ENCODE measurements at regions not wholly inside any gene's neighbourhood (a gene's known extent, or its start where the extent isn't known, plus 50 kb on each side); places are given as distances from the start of the nearest gene placed in this dataset.

- DNase-seq: no peak
Measured at GRCh38 chr20:41939659-41940058, 321.5 kb upstream of the CHD6 start.

GRCh38 chr20:41938353-41938752 lies 320.2 kb upstream of the CHD6 start:
- DNase-seq: no peak

GRCh38 chr20:41935259-41935791 lies 317.1 kb upstream of the CHD6 start:
- no peak for DNase-seq

- DNase-seq: no peak
Measured at GRCh38 chr20:41932431-41932830, 314.3 kb upstream of the CHD6 start.

- DNase-seq: no peak
Measured at GRCh38 chr20:41927655-41928054, 309.5 kb upstream of the CHD6 start.

GRCh38 chr20:41927189-41927588 lies 309.0 kb upstream of the CHD6 start:
- DNase-seq: no peak

- no peak for DNase-seq
Measured at GRCh38 chr20:41925476-41925875, 307.3 kb upstream of the CHD6 start.

- DNase-seq: no peak
Measured at GRCh38 chr20:41923624-41924023, 305.4 kb upstream of the CHD6 start.

- DNase-seq: no peak
Measured at GRCh38 chr20:41913146-41913545, 295.0 kb upstream of the CHD6 start.

- no peak for DNase-seq
Measured at GRCh38 chr20:41910558-41910957, 292.4 kb upstream of the CHD6 start.

GRCh38 chr20:41905199-41905598 lies 287.0 kb upstream of the CHD6 start:
- no peak for DNase-seq

- no peak for DNase-seq
Measured at GRCh38 chr20:41903586-41903985, 285.4 kb upstream of the CHD6 start.

- no peak for DNase-seq
Measured at GRCh38 chr20:41902346-41902745, 284.2 kb upstream of the CHD6 start.

GRCh38 chr20:41900201-41900691 lies 282.1 kb upstream of the CHD6 start:
- DNase-seq: no peak

GRCh38 chr20:41897708-41898107 lies 279.5 kb upstream of the CHD6 start:
- DNase-seq: no peak

- DNase-seq: no peak
Measured at GRCh38 chr20:41895241-41896032, 277.3 kb upstream of the CHD6 start.

GRCh38 chr20:41894255-41894963 lies 276.2 kb upstream of the CHD6 start:
- no peak for DNase-seq

- no peak for DNase-seq
Measured at GRCh38 chr20:41892031-41892430, 273.9 kb upstream of the CHD6 start.

GRCh38 chr20:41889844-41890224 lies 271.7 kb upstream of the CHD6 start:
- no peak for DNase-seq

- no peak for DNase-seq
Measured at GRCh38 chr20:41889126-41889843, 271.1 kb upstream of the CHD6 start.

- DNase-seq: no peak
Measured at GRCh38 chr20:41888434-41888833, 270.3 kb upstream of the CHD6 start.

- no peak for DNase-seq
Measured at GRCh38 chr20:41887500-41887899, 269.3 kb upstream of the CHD6 start.

GRCh38 chr20:41881466-41882046 lies 263.4 kb upstream of the CHD6 start:
- no peak for DNase-seq

All from NK-92 treated with Interleukin-12 subunit alpha and Interleukin-12 subunit beta, amount 100 ng/mL, for 24 hours (cell line).